HG02981 (cell line): ENCODE measurements at regions not wholly inside any gene's neighbourhood (a gene's known extent, or its start where the extent isn't known, plus 50 kb on each side); places are given as distances from the start of the nearest gene placed in this dataset.

Experiments used
- ATAC-seq: cut with Tn5 transposase; IDR thresholded peaks from one replicate; pipeline ENCODE4 v1.9.1; 2021; ENCODE audit warnings: mild to moderate bottlenecking, moderate library complexity; ENCODE audit not compliant: unreplicated experiment

DNA sequence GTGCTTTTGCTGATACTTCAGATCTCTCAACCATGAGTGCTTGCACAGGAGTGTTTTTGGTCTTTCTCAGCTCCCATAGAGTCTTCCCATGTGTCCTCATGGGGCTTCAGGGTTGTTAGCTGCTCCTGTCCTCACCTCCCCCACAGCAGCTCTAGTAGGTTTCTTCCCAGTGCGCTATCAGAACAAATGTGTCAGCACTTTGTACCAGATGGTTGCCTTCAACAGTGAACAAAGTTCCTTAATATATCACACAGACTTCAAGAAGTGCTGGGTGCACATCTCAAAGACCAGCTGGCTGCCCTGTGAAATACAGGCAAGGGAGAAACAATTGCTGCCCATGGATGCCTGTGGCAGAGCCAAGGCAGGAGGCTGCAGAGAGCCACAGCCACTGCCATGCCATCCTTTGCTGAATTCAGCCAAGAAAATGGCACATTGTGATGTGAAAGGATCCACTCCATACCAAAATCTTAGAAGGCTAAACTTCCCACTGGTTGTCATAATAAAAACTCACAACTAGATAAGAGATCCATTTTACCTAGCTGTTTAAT, 471.3 kb downstream of the C6orf118 start:
- ATAC-seq, result no peak

DNA sequence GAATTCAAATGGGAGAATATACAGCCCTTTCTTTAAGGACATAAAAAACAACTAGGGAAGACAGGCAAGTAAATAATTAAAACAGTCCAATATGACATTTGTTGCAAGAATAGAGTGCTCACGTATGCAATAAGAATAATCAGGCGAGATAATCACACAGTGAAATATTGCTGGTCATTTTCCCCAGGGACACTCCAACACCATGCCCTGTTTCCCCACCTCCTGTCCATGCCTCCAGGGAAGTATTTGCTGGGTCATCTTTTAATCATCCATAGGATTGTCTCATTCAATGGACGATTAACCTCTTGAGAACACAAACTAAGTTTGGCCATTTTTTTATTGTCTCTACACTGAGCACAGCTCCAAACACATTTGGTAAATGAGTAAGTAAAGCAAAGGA, 472.9 kb downstream of the C6orf118 start:
- ATAC-seq, result no peak

DNA sequence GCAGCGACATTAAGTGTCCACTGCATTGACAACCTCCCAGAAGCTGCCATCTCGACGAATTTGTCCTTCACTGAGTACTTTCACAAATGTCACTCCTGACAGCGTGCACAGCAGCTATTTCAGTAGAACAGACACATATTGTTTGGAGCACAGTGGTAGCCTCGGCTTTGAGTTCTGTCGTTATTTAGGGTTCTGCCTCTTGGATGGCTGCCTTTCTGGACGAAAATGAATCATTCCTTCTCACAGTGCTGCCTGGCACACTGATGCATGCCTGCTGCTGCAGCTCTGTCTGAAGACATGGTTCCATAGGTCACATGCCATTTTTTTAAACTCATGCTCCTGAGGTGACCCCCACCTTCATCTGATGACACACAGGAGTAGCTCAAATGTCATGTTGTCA, 477.0 kb downstream of the C6orf118 start:
- no peak for ATAC-seq

DNA sequence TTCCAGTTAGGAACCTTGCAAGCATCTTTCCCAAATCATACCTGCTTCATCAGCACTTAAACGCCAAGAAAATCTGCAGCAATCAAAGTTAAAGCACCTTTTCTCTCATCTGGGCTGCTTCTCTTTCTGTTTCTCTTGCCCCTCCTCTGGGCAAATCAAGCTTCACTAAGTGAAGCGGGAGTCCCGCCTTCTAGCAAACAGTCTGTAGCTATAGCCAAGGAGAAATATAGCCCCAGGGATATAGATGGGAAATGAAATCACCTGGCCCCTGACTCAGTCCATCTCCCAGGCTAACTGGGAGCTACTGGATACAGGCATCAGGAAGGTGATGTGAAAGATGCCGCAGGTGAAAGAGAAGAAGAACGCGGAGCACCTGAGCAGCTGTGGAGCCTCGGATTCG, 481.9 kb downstream of the C6orf118 start:
- no peak for ATAC-seq

DNA sequence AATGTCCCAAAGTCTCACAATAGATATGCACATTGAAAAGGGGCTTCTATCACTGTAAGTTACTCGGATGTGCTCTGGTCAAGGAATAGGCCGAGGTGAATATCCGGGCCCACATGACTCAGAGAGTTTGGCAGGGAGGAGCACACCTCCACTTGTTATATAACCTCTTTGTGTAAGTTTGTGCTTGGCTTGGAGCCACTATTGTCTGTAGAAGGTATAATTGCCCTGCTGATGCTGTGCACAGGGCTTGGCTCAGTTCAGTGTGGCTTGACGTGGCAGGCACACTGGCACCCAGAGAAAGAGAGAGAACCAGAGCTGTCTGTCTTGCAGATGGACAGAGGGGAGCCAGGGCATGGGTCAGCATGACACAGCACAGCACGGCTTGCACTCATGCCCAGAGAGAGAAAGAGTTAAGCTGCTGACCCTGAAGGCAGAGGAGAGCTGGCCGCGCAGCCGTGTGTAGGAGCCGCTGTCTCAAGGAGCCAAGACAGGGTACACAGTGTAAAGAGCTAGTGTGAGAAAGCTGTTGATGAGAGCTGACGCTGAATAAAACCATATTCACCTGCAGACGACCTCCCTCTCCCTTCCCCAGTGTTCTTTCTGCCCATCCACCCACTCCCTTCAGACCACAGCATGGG, 482.5 kb downstream of the C6orf118 start:
- ATAC-seq, result no peak

DNA sequence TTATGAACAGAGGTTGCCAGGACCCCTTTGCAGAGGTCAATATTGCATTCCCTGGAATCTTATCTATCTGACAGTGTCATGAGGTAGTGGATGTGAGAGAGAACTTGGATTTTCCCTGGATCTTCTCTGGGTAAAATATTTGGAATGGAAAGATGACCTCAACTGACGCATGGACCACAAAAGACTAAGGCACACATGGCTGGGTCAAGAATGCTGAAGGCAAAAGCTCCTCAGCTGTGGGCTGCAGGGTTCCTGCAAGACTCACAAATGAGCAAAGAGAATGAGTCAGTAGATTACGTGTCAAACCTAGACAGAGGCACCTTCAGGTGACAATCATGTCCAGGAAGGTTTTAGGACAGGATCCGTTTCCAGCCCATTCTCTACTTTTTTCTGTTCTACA, 484.0 kb downstream of the C6orf118 start:
- no peak for ATAC-seq

DNA sequence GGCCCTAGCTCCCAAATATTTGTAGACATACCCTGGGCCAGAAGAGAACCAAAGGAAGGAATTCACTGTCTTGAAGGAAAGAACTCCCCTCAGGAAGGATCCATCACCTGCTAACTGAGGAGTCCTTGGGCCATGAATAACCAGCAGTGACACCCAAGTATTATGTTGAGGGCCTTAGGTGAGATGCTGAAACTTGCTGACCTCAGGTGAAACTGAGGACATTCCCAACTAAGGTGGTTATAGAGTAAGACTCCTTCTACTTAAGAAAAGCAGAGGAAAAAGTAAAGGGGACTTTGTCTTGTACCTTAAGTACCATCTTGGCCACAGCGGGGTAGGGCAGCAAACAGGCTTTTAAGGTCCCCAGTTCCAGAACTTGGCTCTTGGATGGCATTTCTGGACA, 491.7 kb downstream of the C6orf118 start:
- no peak for ATAC-seq

DNA sequence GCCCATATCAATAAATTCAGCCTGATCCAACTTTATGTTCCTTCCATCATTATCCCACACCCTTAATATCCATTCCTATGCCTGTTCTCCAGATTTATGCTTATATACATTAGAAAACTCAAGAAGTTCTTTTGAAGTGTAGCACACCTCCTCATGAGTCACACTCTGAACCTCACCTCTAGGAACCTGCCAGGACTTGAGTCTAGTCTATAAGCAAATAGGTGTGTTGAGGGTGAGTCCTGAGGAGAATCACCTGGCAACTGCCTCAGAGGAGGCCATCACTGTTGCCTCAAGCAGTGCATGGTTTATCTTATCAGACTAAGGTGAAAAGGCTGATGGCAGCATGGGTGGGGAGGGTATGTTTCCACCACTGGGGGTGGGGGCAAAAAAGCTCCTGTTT, 496.7 kb downstream of the C6orf118 start:
- ATAC-seq, result no peak

DNA sequence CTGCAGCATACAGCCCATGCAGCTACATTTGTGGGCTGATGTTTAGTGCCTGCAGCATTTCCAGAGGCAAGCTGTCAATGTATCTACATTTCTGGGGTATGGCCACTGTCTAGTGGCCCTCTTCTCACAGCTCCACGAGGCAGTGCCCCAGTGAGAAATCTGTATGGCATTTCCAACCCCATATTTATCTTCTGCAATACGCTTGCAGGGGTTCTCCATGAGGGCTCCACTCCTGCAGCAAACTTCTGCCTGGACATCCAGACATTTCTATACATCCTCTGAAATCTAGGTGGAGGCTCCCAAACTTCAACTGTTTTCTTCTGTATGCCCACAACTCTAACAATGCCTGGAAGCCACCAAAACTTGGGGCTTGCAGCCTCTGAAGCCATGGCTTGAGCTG, 502.3 kb downstream of the C6orf118 start:
- ATAC-seq, result no peak

DNA sequence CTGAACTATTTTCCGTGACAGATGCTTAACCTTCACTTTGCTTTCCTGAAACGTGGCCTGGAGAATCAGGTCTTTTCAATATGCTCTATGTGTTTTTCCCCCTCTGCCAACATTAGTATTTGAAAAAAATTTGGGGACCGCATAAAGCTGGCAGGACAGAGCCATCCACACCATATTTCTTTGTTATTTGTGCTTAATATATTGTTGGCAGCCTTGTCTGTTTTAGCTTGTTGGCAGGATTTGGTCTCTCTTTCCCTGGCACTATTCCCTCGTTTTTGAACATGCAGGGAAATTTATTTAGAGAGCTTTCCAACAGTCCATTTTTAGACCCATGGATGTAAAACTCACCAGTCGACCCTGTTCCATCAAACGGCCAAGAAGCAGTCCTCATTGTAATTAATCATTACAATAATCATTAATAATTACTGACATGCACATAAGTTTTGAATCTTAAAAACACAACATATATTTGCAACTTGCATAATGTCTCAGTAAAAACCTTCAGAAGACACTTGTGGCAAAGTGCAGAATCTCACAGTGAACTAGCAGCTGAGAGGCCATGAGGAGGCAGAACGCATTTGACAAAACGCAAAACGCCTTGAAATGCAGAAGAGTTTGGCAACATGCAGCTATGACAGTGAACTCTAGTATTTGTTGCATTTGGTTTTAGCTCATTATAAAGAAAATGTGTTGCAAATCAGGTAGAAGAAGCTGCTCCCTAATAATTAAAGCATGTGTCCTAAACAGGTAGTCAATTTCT, 514.2 kb downstream of the C6orf118 start:
- ATAC-seq, result no peak

DNA sequence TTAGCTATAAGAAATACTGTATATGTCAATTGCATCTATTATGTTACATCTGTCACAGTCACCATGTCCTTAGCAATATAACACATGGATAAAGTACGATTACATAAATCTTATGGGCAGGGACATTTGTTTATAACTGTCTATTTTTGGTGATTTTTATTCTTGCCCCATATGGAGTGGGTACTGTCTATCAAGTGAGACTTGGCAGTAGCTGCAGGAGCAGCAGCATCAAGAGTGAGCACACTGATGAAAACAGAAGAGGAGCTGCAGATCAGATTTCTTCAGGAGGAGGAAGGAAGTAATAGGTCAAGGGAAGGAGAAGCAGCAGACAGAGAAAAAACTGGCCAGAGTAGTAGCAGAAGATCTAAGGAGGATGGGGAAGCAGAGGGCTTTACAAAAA, 516.7 kb downstream of the C6orf118 start:
- ATAC-seq, result no peak

DNA sequence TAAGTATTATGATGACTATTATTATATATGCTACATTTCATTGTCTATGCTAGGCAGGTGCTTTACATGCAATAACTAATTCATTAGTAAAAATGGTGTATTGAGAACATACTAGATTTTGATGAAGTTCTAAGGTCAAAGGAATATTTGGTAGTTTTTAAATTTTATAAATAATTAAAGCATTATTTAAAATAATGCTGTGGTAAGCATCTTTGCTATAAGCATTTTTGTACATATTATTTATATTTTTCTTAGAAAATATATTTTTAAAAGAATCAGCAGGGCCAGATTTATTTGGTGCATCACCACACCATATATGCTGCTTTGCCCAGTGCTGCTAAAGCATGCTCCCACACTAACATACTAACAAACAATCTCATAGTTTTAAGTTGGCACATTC, 517.9 kb downstream of the C6orf118 start:
- no peak for ATAC-seq

DNA sequence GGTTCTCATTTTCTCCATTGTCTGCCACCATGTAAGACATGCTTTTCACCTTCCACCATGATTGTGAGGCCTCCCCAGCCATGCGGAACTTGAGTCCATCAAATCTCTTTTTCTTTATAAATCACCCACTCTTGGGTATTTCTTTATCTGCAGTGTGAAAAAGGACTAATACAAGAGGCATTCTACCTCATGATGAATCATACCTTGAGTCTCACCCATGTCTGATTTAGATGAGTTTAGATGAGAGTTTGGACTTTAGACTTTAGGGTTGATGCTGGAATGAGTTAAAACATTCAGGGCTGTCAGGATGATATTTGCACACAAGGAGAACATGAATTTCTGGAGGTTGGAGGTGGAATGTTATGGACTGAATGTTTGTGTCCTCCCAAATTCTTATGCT, 545.6 kb downstream of the C6orf118 start:
- ATAC-seq, result no peak

DNA sequence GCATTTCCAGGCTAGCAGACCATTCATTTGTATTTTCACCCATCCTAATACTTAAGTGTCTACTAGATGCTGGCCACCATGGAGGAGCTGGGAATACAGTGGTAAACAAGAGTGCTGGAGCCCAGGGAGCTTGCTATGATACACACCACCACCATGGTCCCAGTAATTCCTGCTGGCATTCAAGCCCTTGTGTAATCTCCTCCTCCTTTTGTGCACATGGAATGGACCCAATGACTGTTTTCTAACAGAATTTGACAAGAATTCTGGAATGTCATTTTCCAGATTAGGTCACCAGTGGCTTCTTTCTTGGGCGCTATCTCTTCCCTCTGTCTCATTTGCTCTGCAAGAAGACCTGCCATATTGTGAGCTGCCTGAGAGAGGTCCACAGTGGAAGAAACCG, 552.0 kb downstream of the C6orf118 start:
- no peak for ATAC-seq

DNA sequence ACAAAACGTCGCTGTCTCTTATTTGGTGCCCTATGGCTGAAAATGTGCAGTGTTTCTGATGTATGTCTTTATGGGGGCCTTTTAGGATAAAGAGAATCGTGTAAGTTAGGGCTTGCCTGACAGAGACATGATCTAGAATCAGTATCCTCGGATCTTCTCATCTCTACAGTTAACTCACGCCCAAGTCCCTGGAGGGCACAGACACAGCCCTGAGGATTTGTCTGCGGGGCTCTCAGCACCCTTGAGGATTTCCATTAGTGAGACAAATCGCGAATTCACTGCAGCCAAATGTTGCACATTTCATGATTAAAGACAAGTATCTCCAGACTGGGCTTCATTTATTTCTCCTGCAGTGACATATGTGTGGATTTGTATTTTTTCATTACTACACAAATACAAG, 552.7 kb downstream of the C6orf118 start:
- ATAC-seq, result no peak

DNA sequence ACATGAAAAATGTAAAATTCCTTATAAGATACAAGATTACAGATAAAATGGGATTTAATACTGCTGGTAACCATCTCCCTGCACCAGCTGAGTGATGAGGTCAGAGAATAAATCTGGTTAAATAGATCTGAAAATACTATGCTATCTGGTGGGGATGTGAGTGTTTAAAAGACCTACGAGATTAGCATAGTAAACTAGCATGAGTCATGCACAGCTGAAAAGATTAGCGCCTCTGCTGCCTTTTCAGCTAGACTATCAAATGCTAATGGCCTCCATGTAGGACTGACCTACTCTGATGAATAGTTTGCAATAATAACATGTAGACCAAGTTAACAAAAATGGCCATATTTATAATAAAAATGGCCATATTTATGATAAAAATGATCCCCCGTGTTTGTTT, 553.3 kb downstream of the C6orf118 start:
- no peak for ATAC-seq

DNA sequence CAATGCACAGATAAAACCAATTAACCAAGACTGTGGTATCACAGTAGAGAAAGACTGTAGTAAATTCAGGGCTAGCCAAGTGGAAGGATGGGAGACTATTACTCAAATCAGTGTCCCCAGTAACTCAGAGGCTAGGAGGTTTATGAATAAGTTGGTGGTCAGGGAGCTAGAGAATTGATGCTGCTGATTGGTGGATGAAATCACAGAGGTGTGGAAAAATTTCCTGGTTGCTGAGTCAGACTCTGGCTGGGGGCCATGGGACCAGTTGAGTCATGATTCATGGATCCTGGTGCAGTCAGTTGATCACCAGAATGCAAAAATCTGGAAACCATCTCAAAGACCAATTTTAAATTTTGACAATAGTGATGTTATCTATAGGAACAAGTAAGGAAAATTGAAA, 555.9 kb downstream of the C6orf118 start:
- ATAC-seq, result no peak

DNA sequence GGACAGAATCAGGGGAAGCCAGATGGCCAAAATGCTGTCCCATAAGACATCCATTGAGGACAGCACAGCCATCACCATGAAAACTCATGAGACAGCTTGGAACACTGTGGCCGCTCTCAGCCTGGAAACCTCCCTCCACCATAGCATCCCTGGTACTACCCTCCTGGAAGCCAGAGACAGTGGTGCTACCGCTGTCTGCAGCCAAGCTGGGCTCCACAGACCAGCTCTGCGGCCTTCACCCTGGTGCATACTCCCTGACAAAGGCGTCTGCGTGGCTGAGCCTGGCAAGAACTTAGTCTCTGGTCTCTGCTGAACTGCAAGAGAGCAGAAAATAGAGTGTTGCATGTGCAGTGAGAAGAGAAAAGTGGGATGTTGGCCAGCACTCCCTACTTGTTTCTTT, 558.0 kb downstream of the C6orf118 start:
- no peak for ATAC-seq

DNA sequence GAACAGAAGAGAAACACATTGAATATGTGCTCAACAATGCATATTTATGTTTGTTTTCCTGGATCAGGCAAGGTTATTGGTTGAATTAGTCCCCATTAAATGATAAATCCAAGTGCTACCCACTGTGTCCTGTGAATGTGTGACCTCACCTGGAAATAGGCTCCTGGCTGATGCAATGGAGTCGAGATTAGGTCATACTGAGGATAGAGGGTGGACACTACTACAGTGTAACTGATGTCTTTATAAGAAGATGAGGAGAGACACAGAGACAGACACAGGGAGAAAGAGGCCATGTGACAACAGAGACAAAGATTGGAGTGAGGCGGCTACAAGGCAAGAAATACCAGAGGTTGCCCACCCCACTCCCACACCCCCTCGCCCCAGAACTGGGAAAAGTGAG, 559.3 kb downstream of the C6orf118 start:
- ATAC-seq, result no peak

DNA sequence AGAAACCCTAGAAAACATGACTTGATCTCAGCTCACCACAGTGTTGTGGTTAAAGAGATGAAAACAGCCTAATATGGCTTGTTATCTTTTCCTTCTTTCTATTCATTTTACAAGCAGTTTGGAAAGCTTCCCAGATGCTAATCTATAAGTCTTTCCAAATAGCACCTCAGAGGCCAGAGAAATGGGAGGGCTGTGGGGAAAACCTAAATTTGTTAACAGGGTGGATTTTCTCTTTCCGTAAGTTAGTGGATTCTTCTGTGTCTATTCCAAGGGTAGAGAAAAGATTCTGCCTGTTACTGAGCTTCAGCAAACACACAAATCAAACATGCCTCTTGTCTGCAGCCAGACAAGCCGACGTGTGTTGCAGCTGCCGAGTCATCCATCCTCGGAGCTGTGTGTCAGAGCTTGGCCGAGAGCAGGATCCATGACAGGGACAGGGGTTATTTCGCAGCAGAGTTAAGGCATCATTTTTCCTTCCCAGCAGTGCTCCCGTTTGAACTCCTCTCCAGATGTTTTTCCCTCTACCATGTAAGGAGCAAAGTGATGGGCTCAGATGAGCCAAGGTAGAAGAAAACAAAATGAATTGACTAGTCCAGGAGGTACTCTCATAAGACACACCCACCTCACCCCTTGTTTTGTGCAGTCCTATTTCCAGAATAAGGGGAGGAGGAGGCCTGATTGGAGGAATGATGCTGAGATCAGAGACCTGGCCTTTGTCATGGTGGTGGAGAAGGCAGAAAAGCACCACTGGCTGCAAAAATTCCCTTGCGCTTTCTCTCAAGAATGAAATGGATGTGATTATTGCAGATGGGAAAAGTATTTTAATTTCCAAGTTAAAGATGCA, 560.0 kb downstream of the C6orf118 start:
- ATAC-seq, result no peak

DNA sequence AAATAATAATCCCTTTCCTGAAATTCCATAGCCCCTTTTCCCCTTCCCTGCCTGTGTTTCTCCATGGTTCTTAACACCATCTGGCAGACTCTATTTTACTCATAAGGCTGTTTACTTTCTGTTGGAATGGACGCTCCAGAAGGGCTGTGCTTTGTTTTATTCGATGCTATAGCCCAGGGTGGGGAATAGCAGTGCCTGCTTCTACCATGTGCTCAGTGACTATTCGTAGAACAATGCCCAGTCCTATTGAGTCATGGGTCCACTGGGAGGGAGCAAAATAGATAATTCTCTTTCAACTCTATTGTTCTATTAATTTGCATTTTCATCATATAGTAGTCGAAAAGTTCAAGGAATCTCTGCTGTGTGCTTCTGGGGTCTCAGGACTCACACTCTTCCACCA, 565.1 kb downstream of the C6orf118 start:
- ATAC-seq, result no peak
